Stimulated activated effector memory CD8-positive, alpha-beta T cell treated with anti-CD3 and anti-CD28 coated beads, Interleukin-12 subunit alpha, Interleukin-12 subunit beta, amount 100 ng/mL, for 72 hours (primary cell): ENCODE measurements at regions not wholly inside any gene's neighbourhood (a gene's known extent, or its start where the extent isn't known, plus 50 kb on each side); places are given as distances from the start of the nearest gene placed in this dataset.
A peak's percentile ranks its signal among the peaks of the same experiment; 100 is the strongest.

Experiments
- ATAC-seq: fragments of 150-1000 bp; cut with Tn5 transposase; 2 replicates; pipeline ENCODE4 v1.10.0; 2021
- DNase-seq, 2 donors: peaks; one replicate each; pipeline ENCODE4 v3.0.0; 2021 to 2022; ENCODE audit warnings: low spot score in 2 of 2
- H3K27ac Mint-ChIP-seq: one replicate; pipeline ENCODE4 v1.8.0; 2022; ENCODE audit warnings: mild to moderate bottlenecking, mixed read lengths
- H3K36me3 Mint-ChIP-seq: one replicate; pipeline ENCODE4 v1.8.0; 2022; ENCODE audit warnings: mild to moderate bottlenecking, mixed read lengths
- H3K4me1 Mint-ChIP-seq: one replicate; pipeline ENCODE4 v1.8.0; 2022; ENCODE audit warnings: mixed read lengths
- H3K4me3 Mint-ChIP-seq: one replicate; pipeline ENCODE4 v1.8.0; 2022; ENCODE audit warnings: mild to moderate bottlenecking, mixed read lengths
- H3K9me3 Mint-ChIP-seq: one replicate; pipeline ENCODE4 v1.8.0; 2022; ENCODE audit warnings: mixed read lengths

- H3K4me1 Mint-ChIP-seq: no peaks in the 10 kb centered on the region
- H3K4me3 Mint-ChIP-seq: no peak overlapping the region
- H3K27ac Mint-ChIP-seq: no peak overlapping the region
- H3K9me3 Mint-ChIP-seq: no peaks in the 10 kb centered on the region
- no peak for DNase-seq
- no peak for ATAC-seq
- H3K36me3 Mint-ChIP-seq: no peaks in the 10 kb centered on the region
Observed at GRCh38 chr5:143987751-143988560, 176.0 kb downstream of the HMHB1 start.

DNA sequence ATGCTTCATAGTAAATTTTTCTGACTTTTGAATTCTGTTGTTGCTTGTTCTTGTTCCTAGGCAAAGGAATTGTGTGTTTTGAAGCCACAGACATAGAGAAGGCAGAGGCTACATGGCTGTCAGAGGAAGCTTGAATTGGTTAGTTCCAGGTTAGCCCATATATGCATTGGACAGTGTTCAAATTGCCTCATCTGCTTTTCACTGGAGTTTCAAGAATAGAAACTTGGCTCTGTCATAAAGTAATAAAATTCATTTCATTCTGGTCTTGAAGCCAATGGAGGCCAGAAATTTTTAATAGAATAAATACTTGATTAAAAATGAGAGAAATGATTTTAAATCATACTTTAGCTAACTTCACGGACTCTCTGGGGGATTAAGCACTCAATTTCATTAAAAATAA, 178.0 kb downstream of the YIPF5 start:
- H3K9me3 Mint-ChIP-seq: no peaks in the 10 kb centered on the region
- DNase-seq: no peak
- no peaks in the 10 kb centered on the region for H3K36me3 Mint-ChIP-seq
- H3K4me3 Mint-ChIP-seq: no peak overlapping the region
- no peaks in the 10 kb centered on the region for H3K4me1 Mint-ChIP-seq
- H3K27ac Mint-ChIP-seq: no peak overlapping the region
- ATAC-seq: no peak

DNA sequence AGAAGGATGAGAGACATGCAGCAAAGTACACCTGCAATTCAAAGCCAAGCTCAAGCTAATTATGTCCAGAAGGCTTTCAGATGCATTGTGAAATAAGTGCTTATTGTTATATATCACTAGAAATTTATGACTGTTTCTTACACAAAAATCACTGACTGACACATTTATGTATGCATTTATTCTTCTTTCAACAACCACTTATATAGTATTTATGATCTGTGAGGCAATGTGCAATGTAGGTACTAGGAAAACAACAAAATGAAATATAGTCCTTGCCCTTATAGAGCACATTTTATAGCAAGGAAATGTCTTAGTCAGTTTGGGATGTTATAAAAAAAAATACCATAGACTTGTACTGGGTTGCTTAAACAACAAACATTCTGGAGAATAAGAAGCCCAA, 167.6 kb downstream of the YIPF5 start:
- Mint-ChIP-seq H3K9me3 (no peaks in the 10 kb centered on the region), H3K4me3 (no peak overlapping the region), H3K27ac (no peak overlapping the region), H3K4me1 (no peaks in the 10 kb centered on the region), H3K36me3 (no peaks in the 10 kb centered on the region)
- DNase-seq: no peak
- ATAC-seq: no peak

DNA sequence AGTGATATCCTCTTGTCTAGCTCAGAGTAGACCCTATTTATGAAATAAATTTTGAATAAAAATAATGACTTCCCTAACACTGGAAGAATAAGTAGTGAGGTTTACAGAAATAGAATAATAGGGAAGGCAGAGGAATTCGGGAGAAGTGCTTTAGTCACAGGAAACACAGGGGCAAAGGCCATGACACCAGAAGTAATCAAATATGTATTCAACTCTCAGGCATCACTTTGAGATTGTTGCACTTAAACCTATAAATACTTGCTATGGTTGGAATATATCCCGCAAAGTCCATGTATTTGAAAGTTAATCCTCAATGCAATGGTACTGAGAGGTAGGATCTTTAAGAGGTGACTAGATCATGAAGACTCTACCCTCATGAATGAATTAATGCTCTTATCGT, 166.8 kb downstream of the YIPF5 start:
- DNase-seq (no peak), ATAC-seq (no peak)
- H3K4me3 Mint-ChIP-seq: no peak overlapping the region
- H3K9me3 Mint-ChIP-seq: no peaks in the 10 kb centered on the region
- H3K4me1 Mint-ChIP-seq: no peaks in the 10 kb centered on the region
- no peak overlapping the region for H3K27ac Mint-ChIP-seq
- no peaks in the 10 kb centered on the region for H3K36me3 Mint-ChIP-seq

- no peak overlapping the region for H3K27ac Mint-ChIP-seq
- H3K36me3 Mint-ChIP-seq: no peaks in the 10 kb centered on the region
- no peak for ATAC-seq
- H3K4me3 Mint-ChIP-seq: no peak overlapping the region
- no peak for DNase-seq
- no peaks in the 10 kb centered on the region for H3K9me3 Mint-ChIP-seq
- H3K4me1 Mint-ChIP-seq: no peaks in the 10 kb centered on the region
Observed at GRCh38 chr5:144004146-144004545, 166.3 kb downstream of the YIPF5 start.

DNA sequence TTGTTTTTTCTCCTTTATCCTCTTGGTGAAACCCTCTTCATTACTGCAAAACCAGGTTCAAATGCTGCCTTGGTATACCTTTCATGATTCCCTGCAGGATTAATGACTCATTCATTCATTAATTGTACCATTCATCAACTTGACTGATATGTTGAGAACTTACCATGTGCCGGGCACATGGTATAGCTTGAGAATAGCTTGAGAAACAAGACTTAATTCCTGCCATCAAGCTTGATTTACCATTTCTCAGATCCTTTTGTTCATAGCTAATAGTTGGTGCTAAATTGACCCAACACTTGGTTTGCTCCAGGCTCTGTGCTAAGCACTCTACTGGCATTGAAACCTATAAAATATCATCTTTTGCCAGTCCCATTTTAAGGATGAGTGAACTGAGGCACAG, 165.7 kb downstream of the YIPF5 start:
- H3K36me3 Mint-ChIP-seq: no peaks in the 10 kb centered on the region
- no peak overlapping the region for H3K27ac Mint-ChIP-seq
- no peaks in the 10 kb centered on the region for H3K9me3 Mint-ChIP-seq
- H3K4me3 Mint-ChIP-seq: no peak overlapping the region
- no peak for DNase-seq
- no peak for ATAC-seq
- H3K4me1 Mint-ChIP-seq: no peaks in the 10 kb centered on the region

GRCh38 chr5:144009116-144009515, 161.3 kb downstream of the YIPF5 start:
- no peak overlapping the region for H3K4me3 Mint-ChIP-seq
- H3K27ac Mint-ChIP-seq: no peak overlapping the region
- no peaks in the 10 kb centered on the region for H3K4me1 Mint-ChIP-seq
- ATAC-seq: no peak
- H3K9me3 Mint-ChIP-seq: no peaks in the 10 kb centered on the region
- no peaks in the 10 kb centered on the region for H3K36me3 Mint-ChIP-seq
- no peak for DNase-seq

DNA sequence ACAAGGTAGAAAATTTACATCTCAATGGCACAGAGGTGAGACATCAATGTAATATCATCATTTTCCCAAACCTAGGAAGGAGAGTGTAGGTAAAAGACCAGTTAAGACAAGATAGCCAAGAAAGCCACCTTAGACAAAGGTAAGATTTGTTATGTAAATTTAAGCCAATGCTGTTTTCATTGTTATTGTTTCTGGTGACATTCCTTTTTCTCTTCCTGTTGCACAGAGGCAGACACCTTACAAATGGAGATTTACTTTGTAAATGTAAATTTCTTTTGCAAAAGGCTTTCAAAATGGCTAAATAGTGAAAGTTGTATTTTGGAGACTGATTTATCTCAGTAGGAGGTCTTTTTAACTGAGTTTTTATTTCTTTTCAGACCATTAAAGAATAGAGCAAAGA, 159.1 kb downstream of the YIPF5 start:
- Mint-ChIP-seq H3K9me3 (no peaks in the 10 kb centered on the region), H3K27ac (no peak overlapping the region), H3K36me3 (no peaks in the 10 kb centered on the region), H3K4me3 (no peak overlapping the region), H3K4me1 (no peaks in the 10 kb centered on the region)
- DNase-seq: no peak
- no peak for ATAC-seq

GRCh38 chr5:144013816-144014215, 156.6 kb downstream of the YIPF5 start:
- ATAC-seq: no peak
- H3K4me1 Mint-ChIP-seq: no peaks in the 10 kb centered on the region
- H3K36me3 Mint-ChIP-seq: no peaks in the 10 kb centered on the region
- H3K9me3 Mint-ChIP-seq: no peaks in the 10 kb centered on the region
- no peak for DNase-seq
- no peak overlapping the region for H3K4me3 Mint-ChIP-seq
- no peak overlapping the region for H3K27ac Mint-ChIP-seq

DNA sequence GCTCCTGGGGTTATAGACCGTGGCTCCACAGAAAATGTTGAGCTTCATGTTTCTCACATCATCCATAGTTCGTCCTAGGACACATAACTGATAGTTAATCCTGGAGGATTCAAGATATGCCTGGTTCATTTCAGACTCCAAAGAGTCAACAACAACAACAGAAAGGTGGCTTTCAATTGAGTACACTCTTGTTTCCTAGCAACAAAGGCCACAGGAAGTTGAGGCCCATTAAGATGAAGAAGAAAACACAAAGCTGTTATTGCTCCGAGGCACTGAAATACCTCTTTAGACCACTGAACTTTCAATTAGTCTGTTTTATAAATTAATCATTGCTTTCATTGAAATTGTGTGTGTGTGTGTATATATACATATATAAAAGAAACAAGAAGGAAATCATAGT, 154.5 kb downstream of the YIPF5 start:
- H3K27ac Mint-ChIP-seq: no peak overlapping the region
- H3K4me3 Mint-ChIP-seq: no peak overlapping the region
- ATAC-seq: no peak
- H3K4me1 Mint-ChIP-seq: no peaks in the 10 kb centered on the region
- no peaks in the 10 kb centered on the region for H3K36me3 Mint-ChIP-seq
- no peak for DNase-seq
- no peaks in the 10 kb centered on the region for H3K9me3 Mint-ChIP-seq

DNA sequence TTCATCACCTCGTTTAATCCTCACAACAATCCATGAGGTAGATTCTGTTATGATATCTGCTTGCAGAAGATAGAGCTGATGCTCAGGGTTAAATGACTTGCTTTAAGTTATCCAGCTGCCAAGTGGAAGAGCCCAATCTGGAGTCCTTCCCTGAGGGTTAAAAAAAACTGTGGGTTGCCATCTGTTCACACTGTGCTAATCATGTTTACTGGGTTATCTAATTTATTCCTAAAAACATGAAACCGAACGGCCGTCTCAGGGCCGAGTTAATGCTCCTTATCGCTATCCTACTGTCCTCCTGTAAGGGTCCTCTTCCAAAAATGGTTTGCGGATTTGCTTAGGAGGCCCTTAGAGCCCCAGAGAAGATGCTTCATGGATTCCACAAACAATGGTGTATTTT, 153.3 kb downstream of the YIPF5 start:
- Mint-ChIP-seq H3K36me3 (no peaks in the 10 kb centered on the region), H3K9me3 (no peaks in the 10 kb centered on the region), H3K4me1 (no peaks in the 10 kb centered on the region), H3K27ac (no peak overlapping the region), H3K4me3 (no peak overlapping the region)
- ATAC-seq (no peak), DNase-seq (no peak)

GRCh38 chr5:144017631-144018030, 152.8 kb downstream of the YIPF5 start:
- Mint-ChIP-seq H3K36me3 (no peaks in the 10 kb centered on the region), H3K9me3 (peaks cover 3% of the 10 kb centered on the region)
- no peak for ATAC-seq

DNA sequence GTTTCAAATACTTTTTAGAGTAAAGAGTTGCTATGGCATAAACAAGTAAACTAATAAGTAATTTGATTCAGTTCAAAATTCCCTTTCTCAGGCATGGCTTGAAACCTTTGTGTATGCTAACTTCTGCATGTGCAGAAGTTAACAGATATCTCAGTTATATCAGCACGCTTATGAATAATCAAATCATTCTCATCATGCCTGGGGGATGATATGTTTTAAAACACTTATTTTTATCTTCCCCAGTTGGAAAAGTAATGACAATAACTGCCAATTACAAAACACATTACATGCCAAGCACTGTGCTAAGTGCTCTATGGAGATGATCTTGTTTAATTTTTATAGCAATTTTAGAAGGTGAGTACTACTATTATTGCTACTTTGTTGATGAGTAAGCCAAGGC, 146.4 kb downstream of the YIPF5 start:
- no peak overlapping the region for H3K4me3 Mint-ChIP-seq
- no peaks in the 10 kb centered on the region for H3K36me3 Mint-ChIP-seq
- DNase-seq (no peak), ATAC-seq (no peak)
- no peak overlapping the region for H3K27ac Mint-ChIP-seq
- H3K9me3 Mint-ChIP-seq: peaks cover 3% of the 10 kb centered on the region
- no peaks in the 10 kb centered on the region for H3K4me1 Mint-ChIP-seq

More at GRCh38 chr5:144017631-144018030, 152.8 kb downstream of the YIPF5 start:
- no peak for DNase-seq
- H3K4me1 Mint-ChIP-seq: no peaks in the 10 kb centered on the region
- H3K4me3 Mint-ChIP-seq: no peak overlapping the region
- no peak overlapping the region for H3K27ac Mint-ChIP-seq

DNA sequence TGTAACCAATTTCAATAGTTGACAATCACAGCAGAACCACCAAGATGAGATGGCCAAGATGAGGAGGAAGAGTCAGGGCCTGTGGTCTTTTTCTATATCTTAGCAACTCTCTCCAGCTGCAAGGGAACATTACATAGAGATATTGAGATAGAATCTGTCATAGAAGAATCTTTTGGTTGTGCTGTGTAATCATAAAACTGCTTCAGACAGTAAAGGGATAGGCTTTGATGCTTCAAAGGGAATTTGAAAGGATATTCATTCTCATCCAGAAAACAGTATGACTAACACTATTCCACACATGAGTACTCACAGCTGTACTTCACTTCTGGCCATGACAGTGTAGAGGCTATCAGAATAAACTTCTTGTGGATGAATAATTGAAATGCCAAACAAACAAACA, 145.9 kb downstream of the YIPF5 start:
- DNase-seq (no peak), ATAC-seq (peak; percentile 34)
- no peaks in the 10 kb centered on the region for H3K4me1 Mint-ChIP-seq
- peaks cover 3% of the 10 kb centered on the region for H3K9me3 Mint-ChIP-seq
- H3K27ac Mint-ChIP-seq: no peak overlapping the region
- no peaks in the 10 kb centered on the region for H3K36me3 Mint-ChIP-seq
- no peak overlapping the region for H3K4me3 Mint-ChIP-seq

DNA sequence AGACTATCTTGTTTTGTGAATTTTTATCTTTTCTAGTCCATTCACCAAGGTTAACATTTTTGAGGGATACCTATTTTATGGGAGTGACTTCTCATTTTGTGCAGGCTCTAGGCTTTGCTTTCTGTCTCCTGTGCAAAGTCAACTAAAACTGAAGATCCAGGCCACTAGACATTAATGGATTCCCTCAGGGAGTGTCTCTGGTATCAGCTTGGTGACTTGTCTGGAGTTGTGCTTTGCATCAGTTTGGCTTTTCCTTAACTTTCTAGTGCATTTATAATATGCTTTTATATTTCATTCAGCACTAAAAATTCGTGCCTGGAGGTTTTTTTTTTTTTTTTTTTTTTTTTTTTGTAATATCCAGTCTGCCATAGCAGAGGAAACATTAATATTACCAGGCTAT, 144.2 kb downstream of the YIPF5 start:
- no peaks in the 10 kb centered on the region for H3K36me3 Mint-ChIP-seq
- no peak for ATAC-seq
- H3K27ac Mint-ChIP-seq: no peak overlapping the region
- H3K4me1 Mint-ChIP-seq: no peaks in the 10 kb centered on the region
- DNase-seq: no peak
- H3K4me3 Mint-ChIP-seq: no peak overlapping the region
- H3K9me3 Mint-ChIP-seq: peaks cover 3% of the 10 kb centered on the region

- Mint-ChIP-seq H3K36me3 (no peaks in the 10 kb centered on the region), H3K4me1 (no peaks in the 10 kb centered on the region), H3K9me3 (no peaks in the 10 kb centered on the region), H3K27ac (no peak overlapping the region), H3K4me3 (no peak overlapping the region)
- DNase-seq (no peak), ATAC-seq (no peak)
Observed at GRCh38 chr5:144028058-144028457, 142.4 kb downstream of the YIPF5 start.

DNA sequence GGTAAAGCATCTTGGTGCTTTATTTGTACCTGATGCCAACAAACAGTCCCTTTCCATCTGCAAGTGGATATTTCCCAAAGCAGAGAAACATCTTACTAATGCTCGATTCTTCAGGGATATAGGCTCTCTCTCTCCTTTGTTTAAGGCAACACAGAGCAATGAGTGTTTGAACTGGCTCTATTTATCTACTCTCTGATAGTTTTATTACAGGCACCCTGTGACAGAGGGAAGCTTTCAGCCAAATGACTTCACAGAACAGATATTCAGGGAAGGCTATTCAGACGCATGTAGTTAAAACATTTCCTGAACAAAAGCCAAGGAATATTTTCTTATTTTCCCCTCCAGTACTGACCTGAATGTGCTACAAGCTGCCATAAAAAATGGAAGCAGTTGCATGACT, 141.8 kb downstream of the YIPF5 start:
- Mint-ChIP-seq H3K27ac (no peak overlapping the region), H3K4me3 (no peak overlapping the region), H3K36me3 (no peaks in the 10 kb centered on the region), H3K4me1 (no peaks in the 10 kb centered on the region), H3K9me3 (no peaks in the 10 kb centered on the region)
- DNase-seq (no peak), ATAC-seq (no peak)
